Esophagus squamous epithelium (tissue), 5 donors: ENCODE measurements at regions not wholly inside any gene's neighbourhood (a gene's known extent, or its start where the extent isn't known, plus 50 kb on each side); places are given as distances from the start of the nearest gene placed in this dataset.

ENCODE experiments used
- DNase-seq: peaks from one replicate; lab custom pipeline; 2025; lab: John Stamatoyannopoulos, UW
- H3K27ac ChIP-seq, 4 donors: fragments of 200-600 bp; sonication (generic); one replicate each; pipeline ENCODE4 v1.5.1; 2016 to 2019; ENCODE audit warnings: mild to moderate bottlenecking in 1 of 4
- H3K27me3 ChIP-seq, 4 donors: fragments of 200-600 bp; sonication (generic); 1 replicate in 3 of 4; 2 replicates in 1 of 4; pipeline versions ENCODE4 v1.5.1 to v1.6.0; 2017 to 2021; ENCODE audit warnings: antibody characterized with exemption in 1 of 4
- H3K36me3 ChIP-seq, 3 donors: fragments of 200-600 bp; sonication (generic); one replicate each; pipeline ENCODE4 v1.5.1; 2016 to 2019
- H3K4me1 ChIP-seq, 3 donors: fragments of 200-600 bp; sonication (generic); one replicate each; pipeline ENCODE4 v1.5.1; 2017 to 2019
- H3K4me3 ChIP-seq, 4 donors: fragments of 200-600 bp; sonication (generic); 1 replicate in 3 of 4; 2 replicates in 1 of 4; pipeline ENCODE4 v1.5.1; 2016 to 2019; ENCODE audit warnings: mild to moderate bottlenecking in 2 of 4, moderate library complexity in 1 of 4
- H3K9me3 ChIP-seq, 3 donors: fragments of 200-600 bp; sonication (generic); one replicate each; pipeline ENCODE4 v1.5.1; 2016 to 2019
- CTCF ChIP-seq, 6 experiments: fragments of 450-650 bp in 4 of 6; fragments of 200-600 bp in 2 of 6; sonication (generic) in 2 of 6; IDR thresholded peaks; one replicate each; pipeline ENCODE4 v1.5.1; 2016 to 2019; ENCODE audit warnings: antibody characterized with exemption in 6 of 6, mild to moderate bottlenecking in 4 of 6, moderate library complexity in 4 of 6
- POLR2A ChIP-seq, 4 donors: fragments of 450-650 bp; IDR thresholded peaks; one replicate each; pipeline ENCODE4 v1.6.1; 2017; ENCODE audit warnings: antibody characterized with exemption in 4 of 4, mild to moderate bottlenecking in 4 of 4, moderate library complexity in 3 of 4
- WGBS, 2 donors: methylation state at CpG; one replicate each; pipeline ENCODE4 v1.1.5; 2018; 5-methylcytosine and 5-hydroxymethylcytosine counted together
- intact Hi-C: fragments of 100-400 bp; cut with DNase I; formaldehyde crosslinking; loops from one replicate; pipeline ENCODE4 v1.15.0; 2022
- donor health status: DM: yes; HTN: yes; CAD: no.

- no peak overlapping the region for H3K4me3 ChIP-seq
- peaks cover 0 to 36% (median 0%) of the 10 kb centered on the region in 3 donors for H3K4me1 ChIP-seq
- H3K27me3 ChIP-seq = peaks cover 0 to 19% (median 0%) of the 10 kb centered on the region in 4 donors
- TF ChIP-seq POLR2A (IDR thresholded peaks at IDR 0.05) = no peak
- TF ChIP-seq CTCF (IDR thresholded peaks at IDR 0.05) = no peak
- no peak overlapping the region for H3K27ac ChIP-seq
- DNase-seq = no peak
- H3K9me3 ChIP-seq = no peaks in the 10 kb centered on the region
- 61 to 75% methylated on average over 2 to 4 of the region's 4 CpGs for WGBS, 2 donors
- intact Hi-C loops = no loop called here
- no peaks in the 10 kb centered on the region for H3K36me3 ChIP-seq
Measured at GRCh38 chr6:33878562-33878961, 74.8 kb upstream of the MLN start.

GRCh38 chr6:33877982-33878535, 74.3 kb upstream of the MLN start:
- H3K9me3 ChIP-seq = no peaks in the 10 kb centered on the region
- WGBS, 2 donors = 50 to 73% methylated on average over 4 to 6 of the region's 7 CpGs
- TF ChIP-seq CTCF (IDR thresholded peaks at IDR 0.05) = no peak
- no peak for TF ChIP-seq POLR2A (IDR thresholded peaks at IDR 0.05)
- no peaks in the 10 kb centered on the region for H3K36me3 ChIP-seq
- peaks cover 0 to 19% (median 0%) of the 10 kb centered on the region in 4 donors for H3K27me3 ChIP-seq
- no peak overlapping the region for H3K4me3 ChIP-seq
- H3K4me1 ChIP-seq = peaks cover 0 to 36% (median 0%) of the 10 kb centered on the region in 3 donors
- no peak overlapping the region for H3K27ac ChIP-seq
- intact Hi-C loops = no loop called here
- DNase-seq = no peak

GRCh38 chr6:33875696-33876095, 71.9 kb upstream of the MLN start:
- intact Hi-C loops = no loop called here
- DNase-seq = no peak
- no peaks in the 10 kb centered on the region for H3K9me3 ChIP-seq
- no peak overlapping the region for H3K27ac ChIP-seq
- no peak overlapping the region for H3K4me3 ChIP-seq
- H3K36me3 ChIP-seq = no peaks in the 10 kb centered on the region
- 75 to 96% methylated on average over 2 to 4 of the region's 5 CpGs for WGBS, 2 donors
- H3K4me1 ChIP-seq = peaks cover 0 to 21% (median 0%) of the 10 kb centered on the region in 3 donors
- TF ChIP-seq CTCF (IDR thresholded peaks at IDR 0.05) (no peak), POLR2A (IDR thresholded peaks at IDR 0.05) (no peak)
- peaks cover 0 to 27% (median 0%) of the 10 kb centered on the region in 4 donors for H3K27me3 ChIP-seq

GRCh38 chr6:33875141-33875581, 71.4 kb upstream of the MLN start:
- WGBS, 2 donors = 41 to 65% methylated on average over 6 of the region's 6 CpGs
- DNase-seq = no peak
- Histone ChIP-seq H3K4me1 (peaks cover 0 to 21% (median 0%) of the 10 kb centered on the region in 3 donors), H3K4me3 (no peak overlapping the region), H3K36me3 (no peaks in the 10 kb centered on the region), H3K9me3 (no peaks in the 10 kb centered on the region), H3K27me3 (peaks cover 0 to 31% (median 0%) of the 10 kb centered on the region in 4 donors), H3K27ac (no peak overlapping the region)
- no peak for TF ChIP-seq POLR2A (IDR thresholded peaks at IDR 0.05)
- TF ChIP-seq CTCF (IDR thresholded peaks at IDR 0.05) = no peak
- intact Hi-C loops = no loop called here

GRCh38 chr6:33874136-33874760, 70.4 kb upstream of the MLN start:
- intact Hi-C loops = no loop called here
- Histone ChIP-seq H3K36me3 (no peaks in the 10 kb centered on the region), H3K27me3 (peaks cover 0 to 33% (median 0%) of the 10 kb centered on the region in 4 donors), H3K27ac (no peak overlapping the region), H3K4me1 (peaks cover 0 to 18% (median 0%) of the 10 kb centered on the region in 3 donors), H3K4me3 (no peak overlapping the region), H3K9me3 (no peaks in the 10 kb centered on the region)
- DNase-seq = no peak
- TF ChIP-seq POLR2A (IDR thresholded peaks at IDR 0.05) (no peak), CTCF (IDR thresholded peaks at IDR 0.05) (no peak)
- WGBS, 2 donors = 89 to 90% methylated on average over 17 of the region's 17 CpGs
